NCI-H2107 treated with DMSO at 0.1 percent for 48 hours (cell line): ENCODE measurements at regions not wholly inside any gene's neighbourhood (a gene's known extent, or its start where the extent isn't known, plus 50 kb on each side); places are given as distances from the start of the nearest gene placed in this dataset.
"Not testable (repeated sequence)": the region's sequence is repeated elsewhere in the genome, so short reads cannot be mapped to it uniquely, and the experiment has no call there.

Experiments
- DNase-seq: peaks from one replicate; lab custom pipeline; 2025; ENCODE audit not compliant: unreplicated experiment; lab: John Stamatoyannopoulos, UW

GRCh38 chr12:34404377-34405285, 382.3 kb downstream of the ALG10 start:
- no peak for DNase-seq

GRCh38 chr12:34405286-34406227, 383.3 kb downstream of the ALG10 start:
- no peak for DNase-seq

GRCh38 chr12:34406228-34406995, 384.1 kb downstream of the ALG10 start:
- DNase-seq, result no peak

GRCh38 chr12:34406996-34407300, 384.7 kb downstream of the ALG10 start:
- no peak for DNase-seq

GRCh38 chr12:34407813-34408212, 385.5 kb downstream of the ALG10 start:
- DNase-seq, result no peak

GRCh38 chr12:34431509-34431908, 409.2 kb downstream of the ALG10 start:
- DNase-seq, result not testable (repeated sequence)
